PC-3 (cell line): ENCODE measurements at regions not wholly inside any gene's neighbourhood (a gene's known extent, or its start where the extent isn't known, plus 50 kb on each side); places are given as distances from the start of the nearest gene placed in this dataset.

Source experiments
- ATAC-seq: fragments of 200-7000 bp; cut with Tn5 transposase; 2 replicates; pipeline ENCODE4 v1.9.1; 2020; ENCODE audit warnings: mild to moderate bottlenecking, moderate library complexity
- BruUV-seq: library from RNA; stranded (reverse); fragments of 400-500 nt; replicated peaks from 2 replicates; lab custom pipeline; 2021; lab: Mats Ljungman, UMichigan
- CTCF ChIA-PET: fragments of 300-600 bp; sonication (Branson Sonifier 250); formaldehyde crosslinking; loops from one replicate; lab custom pipeline; 2022; ENCODE audit warnings: antibody characterized with exemption; lab: Charles Lee
- POLR2A ChIA-PET: fragments of 300-600 bp; sonication (Branson Sonifier 250); formaldehyde crosslinking; loops from one replicate; lab custom pipeline; 2022; ENCODE audit warnings: antibody characterized with exemption; ENCODE audit not compliant: unreplicated experiment; lab: Charles Lee
- DNase-seq: peaks from one replicate; pipeline ENCODE4 v3.0.0-alpha.2; 2015
- H2AFZ ChIP-seq: fragments of 300-600 bp; sonication (generic); 2 replicates; pipeline ENCODE4 v1.6.0; 2016; ENCODE audit warnings: antibody characterized with exemption, low read length
- H3F3A ChIP-seq: fragments of 300-600 bp; sonication (generic); one replicate; pipeline ENCODE4 v1.6.0; 2017; ENCODE audit warnings: antibody characterized with exemption, low read length, control low read depth, mild to moderate bottlenecking; ENCODE audit not compliant: unreplicated experiment
- H3K27ac ChIP-seq: fragments of 300-600 bp; sonication (generic); 2 replicates; pipeline ENCODE4 v1.5.1; 2016; ENCODE audit warnings: mild to moderate bottlenecking, low read length
- H3K27me3 ChIP-seq: fragments of 300-600 bp; sonication (generic); 2 replicates; pipeline ENCODE4 v1.6.1; 2016; ENCODE audit warnings: low read length, mixed read lengths
- H3K36me3 ChIP-seq: fragments of 300-600 bp; sonication (generic); 2 replicates; pipeline ENCODE4 v1.6.1; 2016; ENCODE audit warnings: low read depth, mixed run types, low read length, mixed read lengths
- H3K4me1 ChIP-seq: fragments of 300-600 bp; sonication (generic); 2 replicates; pipeline ENCODE4 v1.5.1; 2016; ENCODE audit warnings: low read length; ENCODE audit not compliant: insufficient read depth
- H3K4me2 ChIP-seq: fragments of 300-600 bp; sonication (generic); 2 replicates; pipeline ENCODE4 v1.6.0; 2016; ENCODE audit warnings: low read length
- H3K4me3 ChIP-seq: fragments of 300-600 bp; sonication (generic); 2 replicates; pipeline ENCODE4 v1.5.1; 2016; ENCODE audit warnings: mild to moderate bottlenecking, low read length, mixed read lengths
- H3K79me2 ChIP-seq: fragments of 300-600 bp; sonication (generic); 2 replicates; pipeline ENCODE4 v1.6.1; 2017; ENCODE audit warnings: low read length, mixed read lengths
- H3K9ac ChIP-seq: fragments of 300-600 bp; sonication (generic); 2 replicates; pipeline ENCODE4 v1.6.0; 2016; ENCODE audit warnings: mild to moderate bottlenecking, low read length
- H3K9me2 ChIP-seq: fragments of 300-600 bp; sonication (generic); replicated peaks from 2 replicates; pipeline ENCODE4 v1.6.1; 2016; ENCODE audit warnings: mixed run types, low read length, mixed read lengths
- H3K9me3 ChIP-seq: fragments of 300-600 bp; sonication (generic); 2 replicates; pipeline ENCODE4 v1.6.1; 2016; ENCODE audit warnings: low read length, mixed read lengths
- H4K20me1 ChIP-seq: fragments of 300-600 bp; sonication (generic); 2 replicates; pipeline ENCODE4 v1.6.1; 2016; ENCODE audit warnings: low read length, mixed read lengths
- CTCF ChIP-seq: fragments of 300-600 bp; sonication (generic); conservative IDR thresholded peaks from 2 replicates; pipeline ENCODE4 v1.5.1; 2017; ENCODE audit warnings: antibody characterized with exemption, low read depth, mild to moderate bottlenecking, low read length
- EZH2 ChIP-seq: fragments of 300-600 bp; sonication (generic); IDR thresholded peaks from one replicate; pipeline ENCODE4 v1.6.1; 2017; ENCODE audit warnings: antibody characterized with exemption, mild to moderate bottlenecking, low read length; ENCODE audit not compliant: unreplicated experiment
- EZH2phosphoT487 ChIP-seq: fragments of 300-600 bp; sonication (generic); IDR thresholded peaks from 2 replicates; pipeline ENCODE4 v1.6.1; 2018; ENCODE audit warnings: mild to moderate bottlenecking, antibody characterized with exemption, low read length, borderline replicate concordance
- intact Hi-C: fragments of 100-400 bp; cut with micrococcal nuclease; formaldehyde crosslinking; loops from 2 replicates; pipeline ENCODE4 v1.9.0; 2023

DNA sequence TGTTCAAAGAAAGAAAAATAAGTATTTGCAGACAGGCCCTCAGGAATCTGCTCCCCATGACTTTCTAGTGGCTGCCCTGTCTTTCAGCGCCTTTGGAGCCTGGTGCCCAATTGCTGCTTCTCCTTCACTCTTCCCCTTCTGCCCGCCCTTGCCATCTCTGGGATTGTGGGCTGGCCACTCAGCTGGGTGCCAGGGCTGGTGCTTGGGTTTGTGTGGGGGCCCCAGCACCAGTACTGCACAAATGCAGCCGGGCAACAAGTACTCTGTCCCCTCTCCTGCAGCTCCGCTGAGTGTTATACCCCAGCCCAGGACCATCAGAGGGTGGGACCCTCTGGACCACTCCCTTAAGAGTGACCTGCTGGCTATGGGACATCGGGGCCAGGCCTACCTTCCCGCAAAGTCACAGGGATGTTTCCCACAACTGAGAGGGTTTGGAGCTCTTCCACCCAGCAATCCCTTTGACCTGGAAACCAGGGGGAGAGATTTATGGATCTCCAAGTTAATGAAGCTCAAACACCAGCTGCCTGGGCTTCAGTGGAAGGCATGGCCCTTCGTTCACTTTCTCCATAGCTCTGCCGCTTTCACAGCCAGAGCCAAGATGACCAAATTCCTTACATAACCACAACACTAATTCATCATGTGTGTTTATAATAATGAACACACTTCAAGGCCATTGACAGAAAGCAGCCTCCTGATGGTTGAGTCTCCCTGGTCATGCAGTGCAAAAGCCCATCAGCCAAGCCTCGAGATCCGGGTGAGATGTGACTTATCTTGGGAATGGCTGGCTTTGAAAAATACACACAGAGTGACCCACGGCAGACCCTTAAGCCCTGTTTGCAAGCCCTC lies 313.9 kb upstream of the ZNF32 start:
- ChIA-PET CTCF (no interaction called here), POLR2A (no interaction called here)
- no peaks in the 10 kb centered on the region for H3K9me3 ChIP-seq
- H3K9me2 ChIP-seq: no peaks in the 10 kb centered on the region
- H3K36me3 ChIP-seq: no peaks in the 10 kb centered on the region
- no peak overlapping the region for H3K27ac ChIP-seq
- no peaks in the 10 kb centered on the region for H4K20me1 ChIP-seq
- ATAC-seq (no peak), DNase-seq (no peak)
- no peaks in the 10 kb centered on the region for H3K4me1 ChIP-seq
- peaks cover 48% of the 10 kb centered on the region for H3K27me3 ChIP-seq
- no peaks in the 10 kb centered on the region for H3F3A ChIP-seq
- intact Hi-C loops: no loop called here
- no peak for TF ChIP-seq CTCF
- TF ChIP-seq EZH2phosphoT487: no peak
- no peak for TF ChIP-seq EZH2
- no peak overlapping the region for H2AFZ ChIP-seq
- no peak overlapping the region for H3K9ac ChIP-seq
- H3K79me2 ChIP-seq: no peaks in the 10 kb centered on the region
- no peak overlapping the region for H3K4me3 ChIP-seq
- H3K4me2 ChIP-seq: no peak overlapping the region
- BruUV-seq: no TSS peak

- Histone ChIP-seq H3K4me2 (no peak overlapping the region), H3K9me2 (no peaks in the 10 kb centered on the region), H3F3A (no peaks in the 10 kb centered on the region), H3K27me3 (peaks cover 48% of the 10 kb centered on the region), H3K9ac (no peak overlapping the region), H3K9me3 (no peaks in the 10 kb centered on the region), H4K20me1 (no peaks in the 10 kb centered on the region), H3K4me3 (no peak overlapping the region), H3K36me3 (no peaks in the 10 kb centered on the region), H2AFZ (no peak overlapping the region), H3K79me2 (no peaks in the 10 kb centered on the region), H3K27ac (no peak overlapping the region), H3K4me1 (no peaks in the 10 kb centered on the region)
- ATAC-seq: no peak
- DNase-seq: no peak
- no TSS peak for BruUV-seq
- TF ChIP-seq EZH2phosphoT487 (no peak), EZH2 (no peak), CTCF (no peak)
- POLR2A ChIA-PET: no interaction called here
- CTCF ChIA-PET: no interaction called here
- intact Hi-C loops: no loop called here
These were observed 313.1 kb upstream of the ZNF32 start for GRCh38 chr10:43961523-43962345.

DNA sequence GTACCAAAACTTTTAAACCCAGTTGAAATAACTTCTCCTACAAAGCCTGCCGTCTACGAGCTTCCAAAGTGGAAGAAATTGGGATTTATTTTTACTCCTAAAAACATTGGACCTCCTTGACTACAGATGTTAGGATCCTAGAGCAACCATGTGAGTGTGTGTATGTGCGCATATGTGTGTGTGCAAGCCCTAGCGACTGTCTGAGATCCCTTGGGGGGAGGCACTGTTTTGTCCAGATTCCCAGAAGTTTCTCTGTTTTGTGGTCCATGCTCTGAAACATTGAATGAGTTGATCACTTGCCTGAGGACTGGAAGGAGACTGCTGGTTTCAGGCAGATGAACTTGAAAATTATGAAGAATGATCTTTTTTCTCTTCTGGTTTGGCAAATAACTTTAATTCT lies 312.3 kb upstream of the ZNF32 start:
- H3K9ac ChIP-seq: no peak overlapping the region
- H3K4me2 ChIP-seq: no peak overlapping the region
- BruUV-seq: no TSS peak
- intact Hi-C loops: no loop called here
- no peaks in the 10 kb centered on the region for H4K20me1 ChIP-seq
- H2AFZ ChIP-seq: no peak overlapping the region
- ATAC-seq: no peak
- no peaks in the 10 kb centered on the region for H3K36me3 ChIP-seq
- no peaks in the 10 kb centered on the region for H3K9me2 ChIP-seq
- POLR2A ChIA-PET: no interaction called here
- H3K27me3 ChIP-seq: peaks cover 45% of the 10 kb centered on the region
- no peak for DNase-seq
- H3K79me2 ChIP-seq: no peaks in the 10 kb centered on the region
- H3F3A ChIP-seq: no peaks in the 10 kb centered on the region
- no peak overlapping the region for H3K27ac ChIP-seq
- H3K9me3 ChIP-seq: no peaks in the 10 kb centered on the region
- CTCF ChIA-PET: no interaction called here
- no peak overlapping the region for H3K4me3 ChIP-seq
- no peak for TF ChIP-seq EZH2
- no peak for TF ChIP-seq EZH2phosphoT487
- no peak for TF ChIP-seq CTCF
- no peaks in the 10 kb centered on the region for H3K4me1 ChIP-seq
